ENCODE measurements at regions not wholly inside any gene's neighbourhood (a gene's known extent, or its start where the extent isn't known, plus 50 kb on each side); places are given as distances from the start of the nearest gene placed in this dataset.
A peak's percentile ranks its signal among the peaks of the same experiment; 100 is the strongest.

DNA sequence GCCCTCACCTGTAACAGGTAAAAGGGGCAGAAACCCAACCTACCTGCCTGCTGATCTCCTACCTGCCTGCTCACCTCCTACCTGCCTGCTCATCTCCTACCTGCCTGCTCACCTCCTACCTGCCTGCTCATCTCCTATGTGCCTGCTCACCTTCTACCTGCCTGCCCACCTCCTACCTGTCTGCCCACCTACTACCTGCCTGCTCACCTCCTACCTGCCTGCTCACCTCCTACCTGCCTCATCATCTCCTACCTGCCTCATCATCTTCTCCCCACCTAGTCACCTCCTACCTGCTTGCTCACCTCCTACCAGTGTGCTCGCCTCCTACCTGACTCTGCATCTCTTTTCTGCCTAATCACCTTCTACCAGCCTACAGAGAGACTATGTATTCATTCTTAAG, 452.9 kb downstream of the MATN1 start:
- H3K27ac Mint-ChIP-seq (ENCODE audit: unreplicated experiment): no peak overlapping the region
- no peaks in the 10 kb centered on the region for H3K9me3 Mint-ChIP-seq (ENCODE audit: low read depth)
- no peaks in the 10 kb centered on the region for H3K4me1 Mint-ChIP-seq (ENCODE audit: low read depth)
- H3K27me3 Mint-ChIP-seq (ENCODE audit: low read depth): peaks cover 26% of the 10 kb centered on the region
- peak; percentile 22 for DNase-seq (ENCODE audit: low spot score)
- H3K4me3 Mint-ChIP-seq (ENCODE audit: unreplicated experiment): no peak overlapping the region
- no peaks in the 10 kb centered on the region for H3K36me3 Mint-ChIP-seq (ENCODE audit: low read depth)
- TF ChIP-seq, protein P1, sequence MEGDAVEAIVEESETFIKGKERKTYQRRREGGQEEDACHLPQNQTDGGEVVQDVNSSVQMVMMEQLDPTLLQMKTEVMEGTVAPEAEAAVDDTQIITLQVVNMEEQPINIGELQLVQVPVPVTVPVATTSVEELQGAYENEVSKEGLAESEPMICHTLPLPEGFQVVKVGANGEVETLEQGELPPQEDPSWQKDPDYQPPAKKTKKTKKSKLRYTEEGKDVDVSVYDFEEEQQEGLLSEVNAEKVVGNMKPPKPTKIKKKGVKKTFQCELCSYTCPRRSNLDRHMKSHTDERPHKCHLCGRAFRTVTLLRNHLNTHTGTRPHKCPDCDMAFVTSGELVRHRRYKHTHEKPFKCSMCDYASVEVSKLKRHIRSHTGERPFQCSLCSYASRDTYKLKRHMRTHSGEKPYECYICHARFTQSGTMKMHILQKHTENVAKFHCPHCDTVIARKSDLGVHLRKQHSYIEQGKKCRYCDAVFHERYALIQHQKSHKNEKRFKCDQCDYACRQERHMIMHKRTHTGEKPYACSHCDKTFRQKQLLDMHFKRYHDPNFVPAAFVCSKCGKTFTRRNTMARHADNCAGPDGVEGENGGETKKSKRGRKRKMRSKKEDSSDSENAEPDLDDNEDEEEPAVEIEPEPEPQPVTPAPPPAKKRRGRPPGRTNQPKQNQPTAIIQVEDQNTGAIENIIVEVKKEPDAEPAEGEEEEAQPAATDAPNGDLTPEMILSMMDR (IDR thresholded peaks at IDR 0.05): no peak

DNA sequence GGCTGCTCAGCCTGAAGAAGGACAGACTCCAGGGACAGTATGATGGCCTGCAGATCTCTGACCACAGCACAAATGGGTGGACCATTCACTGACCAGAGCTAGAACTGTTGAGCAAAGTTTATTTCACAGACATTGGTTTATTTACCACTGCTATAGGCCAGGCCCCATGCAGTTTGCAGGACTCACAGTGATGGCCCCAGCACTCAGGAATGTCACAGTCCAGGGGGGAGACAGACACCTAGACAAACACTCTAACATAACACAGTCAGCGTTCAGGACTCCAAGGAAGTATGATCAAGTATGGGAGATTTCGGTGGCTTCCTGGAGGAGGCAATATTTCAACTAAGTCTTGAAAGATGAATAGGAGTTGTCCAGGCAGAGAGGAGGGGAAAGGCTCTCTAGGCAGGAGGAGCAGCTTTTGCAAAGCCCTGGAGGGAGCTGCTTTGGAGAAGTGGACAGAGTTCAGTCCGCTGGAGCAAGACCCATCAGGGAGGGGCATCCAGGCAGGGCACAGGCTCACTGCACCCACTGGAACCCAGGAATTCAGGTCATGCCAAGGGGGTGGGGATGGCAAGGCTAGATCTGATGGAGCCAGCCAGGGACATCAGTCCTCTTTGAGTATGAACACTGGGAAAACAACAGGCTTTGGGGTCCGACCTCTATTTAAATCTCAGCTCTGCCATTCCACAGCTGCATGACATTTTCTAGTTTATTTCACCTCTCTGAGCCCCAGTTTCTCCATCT, 454.3 kb downstream of the MATN1 start:
- TF ChIP-seq, protein P1 (IDR thresholded peaks at IDR 0.05): no peak
- H3K36me3 Mint-ChIP-seq (ENCODE audit: low read depth): no peaks in the 10 kb centered on the region
- H3K4me3 Mint-ChIP-seq (ENCODE audit: unreplicated experiment): no peak overlapping the region
- no peak overlapping the region for H3K27ac Mint-ChIP-seq (ENCODE audit: unreplicated experiment)
- H3K9me3 Mint-ChIP-seq (ENCODE audit: low read depth): no peaks in the 10 kb centered on the region
- H3K27me3 Mint-ChIP-seq (ENCODE audit: low read depth): peaks cover 26% of the 10 kb centered on the region
- H3K4me1 Mint-ChIP-seq (ENCODE audit: low read depth): no peaks in the 10 kb centered on the region
- peak; percentile 26 for DNase-seq (ENCODE audit: low spot score)

DNA sequence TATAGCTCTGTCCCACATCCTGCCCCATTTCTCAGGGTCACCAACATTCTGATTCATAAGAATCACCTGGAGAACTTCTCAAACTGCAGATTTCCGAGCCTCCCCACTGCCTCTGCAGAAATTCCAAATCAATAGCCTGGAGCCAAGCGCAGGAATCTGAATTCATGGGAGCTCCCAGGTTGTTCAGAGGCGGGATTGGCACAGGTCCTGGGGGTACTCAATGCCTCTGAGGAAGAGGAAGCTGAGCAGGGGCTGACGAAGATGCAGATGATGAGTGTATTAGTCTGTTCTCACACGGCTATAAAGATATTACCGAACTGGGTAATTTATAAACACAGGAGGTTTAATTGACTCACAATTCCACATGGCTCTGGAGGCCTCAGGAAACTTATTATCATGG, 455.5 kb downstream of the MATN1 start:
- Mint-ChIP-seq H3K9me3 (ENCODE audit: low read depth) (no peaks in the 10 kb centered on the region), H3K36me3 (ENCODE audit: low read depth) (no peaks in the 10 kb centered on the region), H3K27ac (ENCODE audit: unreplicated experiment) (no peak overlapping the region), H3K4me3 (ENCODE audit: unreplicated experiment) (no peak overlapping the region), H3K4me1 (ENCODE audit: low read depth) (no peaks in the 10 kb centered on the region), H3K27me3 (ENCODE audit: low read depth) (peaks cover 26% of the 10 kb centered on the region)
- TF ChIP-seq, protein P1 (IDR thresholded peaks at IDR 0.05): no peak
- peak; percentile 6 for DNase-seq (ENCODE audit: low spot score)

DNA sequence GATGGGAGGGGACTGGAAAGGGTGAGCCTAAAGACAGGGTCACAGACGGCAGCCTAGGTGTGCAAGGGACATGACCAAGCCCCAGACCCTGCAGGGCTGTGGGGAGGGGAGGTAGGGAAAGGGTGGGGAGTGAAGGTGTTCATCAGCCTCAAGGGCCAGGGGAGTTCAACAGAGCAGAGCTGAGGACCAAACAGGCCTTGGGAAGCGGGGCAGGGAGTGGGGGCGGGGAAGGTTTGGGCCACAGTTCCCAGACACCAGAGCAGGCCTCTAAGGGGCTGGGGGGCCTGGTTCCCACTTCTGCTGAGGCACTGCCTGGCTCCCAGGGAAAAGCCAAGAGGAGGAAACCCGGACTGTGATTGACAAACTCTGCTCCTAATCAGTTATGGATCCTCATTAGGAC, 456.3 kb downstream of the MATN1 start:
- Mint-ChIP-seq H3K27ac (ENCODE audit: unreplicated experiment) (no peak overlapping the region), H3K27me3 (ENCODE audit: low read depth) (peaks cover 22% of the 10 kb centered on the region), H3K9me3 (ENCODE audit: low read depth) (no peaks in the 10 kb centered on the region), H3K4me3 (ENCODE audit: unreplicated experiment) (no peak overlapping the region), H3K36me3 (ENCODE audit: low read depth) (no peaks in the 10 kb centered on the region), H3K4me1 (ENCODE audit: low read depth) (no peaks in the 10 kb centered on the region)
- TF ChIP-seq, protein P1 (IDR thresholded peaks at IDR 0.05): no peak
- peak; percentile 37 for DNase-seq (ENCODE audit: low spot score)

DNA sequence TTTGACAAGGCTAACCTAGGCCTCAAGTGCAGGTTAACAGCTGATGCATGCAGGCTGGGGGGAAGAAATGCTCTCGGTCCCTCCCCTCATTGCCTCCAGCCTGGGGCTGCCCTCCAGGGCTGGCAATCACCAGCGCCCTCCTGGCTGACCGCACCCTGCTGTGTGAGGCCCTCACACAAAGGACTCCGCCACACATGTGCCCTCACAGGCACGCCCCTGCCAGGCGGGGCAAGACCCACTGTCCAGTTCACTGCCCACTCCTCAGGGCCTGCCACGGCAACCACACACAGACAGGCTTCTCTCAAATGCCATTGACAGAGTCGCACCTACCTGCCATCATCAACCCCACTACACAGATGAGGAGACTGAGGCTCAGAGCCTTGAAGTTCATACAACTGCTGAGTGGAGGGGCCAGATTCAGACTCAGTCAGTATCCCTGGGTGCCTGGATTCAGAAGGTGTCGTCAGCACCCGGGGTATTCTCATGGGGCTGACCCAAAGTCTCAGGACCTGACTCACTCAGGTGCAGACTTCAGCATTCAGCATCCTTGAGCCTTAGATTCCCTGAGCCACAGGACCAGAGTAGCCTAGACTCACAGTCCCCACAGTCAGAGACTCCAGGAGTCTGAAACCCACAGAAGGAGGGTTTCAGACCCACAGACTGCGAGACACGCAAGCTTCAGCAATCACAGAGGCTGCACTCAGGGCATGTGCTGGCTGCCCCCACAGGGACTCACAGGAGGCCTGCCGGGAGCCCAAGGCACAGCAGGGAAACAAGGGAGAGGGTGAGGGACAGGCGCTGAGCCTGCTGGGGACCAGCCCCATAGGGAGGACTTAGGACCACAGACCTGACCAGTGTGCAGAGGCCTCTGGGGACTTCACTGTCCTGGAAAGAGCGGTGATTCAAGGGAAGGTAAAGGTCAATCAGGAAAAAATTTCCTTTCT, 458.0 kb downstream of the MATN1 start:
- Mint-ChIP-seq H3K4me3 (ENCODE audit: unreplicated experiment) (no peak overlapping the region), H3K27ac (ENCODE audit: unreplicated experiment) (no peak overlapping the region), H3K4me1 (ENCODE audit: low read depth) (no peaks in the 10 kb centered on the region), H3K27me3 (ENCODE audit: low read depth) (peaks cover 10% of the 10 kb centered on the region), H3K36me3 (ENCODE audit: low read depth) (no peaks in the 10 kb centered on the region), H3K9me3 (ENCODE audit: low read depth) (peaks cover 4% of the 10 kb centered on the region)
- TF ChIP-seq, protein P1 (IDR thresholded peaks at IDR 0.05): no peak
- peak; percentile 91 for DNase-seq (ENCODE audit: low spot score)
